LNCAP (cell line): ENCODE measurements at regions not wholly inside any gene's neighbourhood (a gene's known extent, or its start where the extent isn't known, plus 50 kb on each side); places are given as distances from the start of the nearest gene placed in this dataset.

ENCODE experiments used
- CTCF ChIP-seq: fragments of 450-650 bp; IDR thresholded peaks from 2 replicates; pipeline ENCODE4 v1.5.1; 2017; ENCODE audit warnings: mild to moderate bottlenecking

- no peak for TF ChIP-seq CTCF
These were observed 104.0 kb downstream of the NIBAN1 start for GRCh38 chr1:184870319-184870718.

- TF ChIP-seq CTCF = no peak
These were observed 106.2 kb downstream of the NIBAN1 start for GRCh38 chr1:184867866-184868689.

- no peak for TF ChIP-seq CTCF
These were observed 107.1 kb downstream of the NIBAN1 start for GRCh38 chr1:184866991-184867788.

GRCh38 chr1:184866586-184866985, 107.7 kb downstream of the NIBAN1 start:
- TF ChIP-seq CTCF = no peak

- no peak for TF ChIP-seq CTCF
These were observed 108.5 kb downstream of the NIBAN1 start for GRCh38 chr1:184865831-184866230.

- TF ChIP-seq CTCF = no peak
These were observed 107.2 kb upstream of the EDEM3 start for GRCh38 chr1:184861755-184862336.

GRCh38 chr1:184860985-184861754, 106.5 kb upstream of the EDEM3 start:
- no peak for TF ChIP-seq CTCF
